ENCODE measurements at regions not wholly inside any gene's neighbourhood (a gene's known extent, or its start where the extent isn't known, plus 50 kb on each side); places are given as distances from the start of the nearest gene placed in this dataset.

DNA sequence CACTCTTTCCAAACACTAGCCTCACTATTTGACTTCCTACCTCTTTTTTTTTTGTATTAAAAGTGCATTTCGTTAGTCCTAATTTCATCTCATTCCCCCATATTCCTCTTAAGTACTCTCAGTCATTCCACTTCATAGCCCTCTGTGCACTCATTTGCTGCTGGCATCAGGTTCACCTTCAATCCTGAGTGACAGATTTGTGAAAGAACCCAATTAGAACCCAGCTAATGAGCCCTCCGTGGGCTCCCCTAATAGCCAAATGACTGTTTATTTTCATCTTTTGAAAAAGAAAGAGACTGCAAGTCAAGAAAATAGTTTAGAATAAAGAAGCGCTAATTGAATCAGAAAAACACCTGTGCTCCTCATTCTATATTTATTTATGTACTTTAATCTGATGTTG lies 512.1 kb upstream of the LRATD1 start:
- TF ChIP-seq, protein P1, sequence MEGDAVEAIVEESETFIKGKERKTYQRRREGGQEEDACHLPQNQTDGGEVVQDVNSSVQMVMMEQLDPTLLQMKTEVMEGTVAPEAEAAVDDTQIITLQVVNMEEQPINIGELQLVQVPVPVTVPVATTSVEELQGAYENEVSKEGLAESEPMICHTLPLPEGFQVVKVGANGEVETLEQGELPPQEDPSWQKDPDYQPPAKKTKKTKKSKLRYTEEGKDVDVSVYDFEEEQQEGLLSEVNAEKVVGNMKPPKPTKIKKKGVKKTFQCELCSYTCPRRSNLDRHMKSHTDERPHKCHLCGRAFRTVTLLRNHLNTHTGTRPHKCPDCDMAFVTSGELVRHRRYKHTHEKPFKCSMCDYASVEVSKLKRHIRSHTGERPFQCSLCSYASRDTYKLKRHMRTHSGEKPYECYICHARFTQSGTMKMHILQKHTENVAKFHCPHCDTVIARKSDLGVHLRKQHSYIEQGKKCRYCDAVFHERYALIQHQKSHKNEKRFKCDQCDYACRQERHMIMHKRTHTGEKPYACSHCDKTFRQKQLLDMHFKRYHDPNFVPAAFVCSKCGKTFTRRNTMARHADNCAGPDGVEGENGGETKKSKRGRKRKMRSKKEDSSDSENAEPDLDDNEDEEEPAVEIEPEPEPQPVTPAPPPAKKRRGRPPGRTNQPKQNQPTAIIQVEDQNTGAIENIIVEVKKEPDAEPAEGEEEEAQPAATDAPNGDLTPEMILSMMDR (IDR thresholded peaks at IDR 0.05; ENCODE audit: unreplicated experiment): no peak
- DNase-seq (ENCODE audit: low spot score): no peak
- H3K27ac Mint-ChIP-seq (ENCODE audit: unreplicated experiment): no peak overlapping the region
- no peaks in the 10 kb centered on the region for H3K27me3 Mint-ChIP-seq (ENCODE audit: unreplicated experiment)
- no peaks in the 10 kb centered on the region for H3K36me3 Mint-ChIP-seq (ENCODE audit: low read depth, unreplicated experiment)
- no peak overlapping the region for H3K4me3 Mint-ChIP-seq (ENCODE audit: unreplicated experiment)
- no peaks in the 10 kb centered on the region for H3K4me1 Mint-ChIP-seq (ENCODE audit: unreplicated experiment)
- H3K9me3 Mint-ChIP-seq (ENCODE audit: unreplicated experiment): no peaks in the 10 kb centered on the region

- Mint-ChIP-seq H3K36me3 (ENCODE audit: low read depth, unreplicated experiment) (no peaks in the 10 kb centered on the region), H3K27ac (ENCODE audit: unreplicated experiment) (no peak overlapping the region), H3K9me3 (ENCODE audit: unreplicated experiment) (no peaks in the 10 kb centered on the region), H3K4me1 (ENCODE audit: unreplicated experiment) (no peaks in the 10 kb centered on the region), H3K4me3 (ENCODE audit: unreplicated experiment) (no peak overlapping the region), H3K27me3 (ENCODE audit: unreplicated experiment) (no peaks in the 10 kb centered on the region)
- DNase-seq (ENCODE audit: low spot score): no peak
- TF ChIP-seq, protein P1 (IDR thresholded peaks at IDR 0.05; ENCODE audit: unreplicated experiment): no peak
Observed at GRCh38 chr2:14123436-14124103, 508.9 kb upstream of the LRATD1 start.

GRCh38 chr2:14125624-14126293 lies 506.8 kb upstream of the LRATD1 start:
- TF ChIP-seq, protein P1 (IDR thresholded peaks at IDR 0.05; ENCODE audit: unreplicated experiment): no peak
- Mint-ChIP-seq H3K4me1 (ENCODE audit: unreplicated experiment) (no peaks in the 10 kb centered on the region), H3K36me3 (ENCODE audit: low read depth, unreplicated experiment) (no peaks in the 10 kb centered on the region), H3K27me3 (ENCODE audit: unreplicated experiment) (no peaks in the 10 kb centered on the region), H3K9me3 (ENCODE audit: unreplicated experiment) (no peaks in the 10 kb centered on the region), H3K4me3 (ENCODE audit: unreplicated experiment) (no peak overlapping the region), H3K27ac (ENCODE audit: unreplicated experiment) (no peak overlapping the region)
- DNase-seq (ENCODE audit: low spot score): no peak

DNA sequence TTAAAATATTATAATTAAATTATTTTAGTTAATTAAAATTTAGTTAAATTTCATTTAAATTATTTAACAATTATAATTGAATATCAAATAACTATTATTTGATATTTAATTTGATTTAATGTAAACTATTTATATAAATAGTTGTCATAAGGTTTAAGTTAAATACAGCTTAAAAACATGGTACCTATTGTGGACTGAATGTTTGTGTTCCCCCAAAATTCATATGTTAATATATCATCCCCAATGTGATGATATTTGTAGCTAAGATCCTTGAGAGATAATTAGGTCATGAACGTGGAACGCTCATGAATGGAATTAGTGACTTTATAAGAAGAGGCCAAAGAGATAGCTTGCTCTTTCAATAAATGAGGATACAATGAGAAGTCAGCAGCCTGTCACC lies 505.7 kb upstream of the LRATD1 start:
- H3K27ac Mint-ChIP-seq (ENCODE audit: unreplicated experiment): no peak overlapping the region
- TF ChIP-seq, protein P1 (IDR thresholded peaks at IDR 0.05; ENCODE audit: unreplicated experiment): no peak
- no peaks in the 10 kb centered on the region for H3K4me1 Mint-ChIP-seq (ENCODE audit: unreplicated experiment)
- no peak for DNase-seq (ENCODE audit: low spot score)
- no peaks in the 10 kb centered on the region for H3K36me3 Mint-ChIP-seq (ENCODE audit: low read depth, unreplicated experiment)
- no peaks in the 10 kb centered on the region for H3K9me3 Mint-ChIP-seq (ENCODE audit: unreplicated experiment)
- no peaks in the 10 kb centered on the region for H3K27me3 Mint-ChIP-seq (ENCODE audit: unreplicated experiment)
- no peak overlapping the region for H3K4me3 Mint-ChIP-seq (ENCODE audit: unreplicated experiment)

DNA sequence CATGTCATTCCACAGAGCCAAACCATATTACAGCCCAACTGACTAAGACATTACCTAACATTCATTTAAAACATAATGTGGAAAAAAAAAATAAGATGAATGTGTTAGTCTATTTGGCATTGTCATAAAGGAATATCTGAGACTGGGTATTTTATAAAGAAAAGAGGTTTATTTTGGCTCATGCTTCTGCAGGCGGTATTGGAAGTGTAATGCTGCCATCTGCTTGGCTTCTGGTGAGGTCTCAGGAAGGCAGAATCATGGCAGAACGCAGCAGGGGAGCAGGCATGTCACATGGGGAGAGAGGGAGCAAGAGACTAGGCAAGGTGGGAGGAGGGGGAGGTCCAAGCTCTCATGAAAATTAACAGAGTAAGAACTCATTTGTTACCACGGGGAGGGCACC lies 504.8 kb upstream of the LRATD1 start:
- no peaks in the 10 kb centered on the region for H3K36me3 Mint-ChIP-seq (ENCODE audit: low read depth, unreplicated experiment)
- no peaks in the 10 kb centered on the region for H3K4me1 Mint-ChIP-seq (ENCODE audit: unreplicated experiment)
- DNase-seq (ENCODE audit: low spot score): no peak
- no peaks in the 10 kb centered on the region for H3K9me3 Mint-ChIP-seq (ENCODE audit: unreplicated experiment)
- H3K4me3 Mint-ChIP-seq (ENCODE audit: unreplicated experiment): no peak overlapping the region
- no peak overlapping the region for H3K27ac Mint-ChIP-seq (ENCODE audit: unreplicated experiment)
- H3K27me3 Mint-ChIP-seq (ENCODE audit: unreplicated experiment): no peaks in the 10 kb centered on the region
- TF ChIP-seq, protein P1 (IDR thresholded peaks at IDR 0.05; ENCODE audit: unreplicated experiment): no peak
